ENCODE measurements at regions not wholly inside any gene's neighbourhood (a gene's known extent, or its start where the extent isn't known, plus 50 kb on each side); places are given as distances from the start of the nearest gene placed in this dataset.

DNA sequence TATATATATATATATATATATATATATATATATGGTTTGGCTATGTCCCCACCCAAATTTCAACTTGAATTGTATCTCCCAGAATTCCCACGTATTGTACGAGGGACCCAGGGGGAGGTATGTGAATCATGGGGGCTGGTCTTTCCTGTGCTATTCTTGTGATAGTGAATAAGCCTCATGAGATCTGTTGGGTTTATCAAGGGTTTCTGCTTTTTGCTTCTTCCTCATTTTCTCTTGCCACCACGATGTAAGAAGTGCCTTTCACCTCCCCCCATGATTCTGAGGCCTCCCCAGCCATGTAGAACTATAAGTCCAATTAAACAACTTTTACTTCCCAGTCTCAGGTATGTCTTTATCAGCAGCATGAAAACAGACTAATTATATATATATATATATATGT, 52.3 kb upstream of the ADAMTS2 start:
- no peaks in the 10 kb centered on the region for H3K36me3 ChIP-seq (ENCODE audit: insufficient read depth in 1 of 2, low read depth in 1 of 2)
- intact Hi-C loops (cut with DNase I), result no loop called here
- WGBS, 3 donors, result 19 to 35% (median 26%) methylated on average over 3 of the region's 3 CpGs
- no peak overlapping the region for H3K27ac ChIP-seq
- ATAC-seq, result no peak
- no peak for DNase-seq
- TF ChIP-seq, protein P1, sequence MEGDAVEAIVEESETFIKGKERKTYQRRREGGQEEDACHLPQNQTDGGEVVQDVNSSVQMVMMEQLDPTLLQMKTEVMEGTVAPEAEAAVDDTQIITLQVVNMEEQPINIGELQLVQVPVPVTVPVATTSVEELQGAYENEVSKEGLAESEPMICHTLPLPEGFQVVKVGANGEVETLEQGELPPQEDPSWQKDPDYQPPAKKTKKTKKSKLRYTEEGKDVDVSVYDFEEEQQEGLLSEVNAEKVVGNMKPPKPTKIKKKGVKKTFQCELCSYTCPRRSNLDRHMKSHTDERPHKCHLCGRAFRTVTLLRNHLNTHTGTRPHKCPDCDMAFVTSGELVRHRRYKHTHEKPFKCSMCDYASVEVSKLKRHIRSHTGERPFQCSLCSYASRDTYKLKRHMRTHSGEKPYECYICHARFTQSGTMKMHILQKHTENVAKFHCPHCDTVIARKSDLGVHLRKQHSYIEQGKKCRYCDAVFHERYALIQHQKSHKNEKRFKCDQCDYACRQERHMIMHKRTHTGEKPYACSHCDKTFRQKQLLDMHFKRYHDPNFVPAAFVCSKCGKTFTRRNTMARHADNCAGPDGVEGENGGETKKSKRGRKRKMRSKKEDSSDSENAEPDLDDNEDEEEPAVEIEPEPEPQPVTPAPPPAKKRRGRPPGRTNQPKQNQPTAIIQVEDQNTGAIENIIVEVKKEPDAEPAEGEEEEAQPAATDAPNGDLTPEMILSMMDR (IDR thresholded peaks at IDR 0.05), result no peak
- H3K4me3 ChIP-seq, result no peak overlapping the region
- H3K27me3 ChIP-seq (ENCODE audit: insufficient read depth in 3 of 3, low read length in 2 of 3), result peaks cover 0 to 2% (median 0%) of the 10 kb centered on the region in 3 donors
- H3K4me1 ChIP-seq, result no peaks in the 10 kb centered on the region
- H3K9me3 ChIP-seq, result no peaks in the 10 kb centered on the region
